ENCODE measurements at regions not wholly inside any gene's neighbourhood (a gene's known extent, or its start where the extent isn't known, plus 50 kb on each side); places are given as distances from the start of the nearest gene placed in this dataset.
"Not testable (repeated sequence)": the region's sequence is repeated elsewhere in the genome, so short reads cannot be mapped to it uniquely, and the experiment has no call there.

DNA sequence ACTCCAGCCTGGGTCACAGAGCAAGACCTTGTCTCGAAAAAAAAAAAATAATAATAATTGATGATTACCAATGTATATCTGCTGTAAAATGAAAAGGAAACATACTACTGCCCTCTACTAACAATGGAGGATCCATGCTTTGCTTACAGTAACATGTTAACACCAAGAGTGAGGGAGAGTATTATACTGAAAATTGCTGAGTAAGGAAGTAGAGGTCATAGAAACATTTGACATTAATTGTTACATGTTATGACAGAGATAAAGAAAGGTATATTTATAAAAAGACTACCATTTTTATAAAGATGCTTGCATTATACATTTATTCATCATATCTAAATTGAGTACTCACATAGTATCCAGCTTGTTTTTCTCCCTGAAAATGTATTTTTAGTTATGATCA, 1989.8 kb upstream of the TENM3 start:
- DNase-seq (ENCODE audit: low spot score), result no peak

DNA sequence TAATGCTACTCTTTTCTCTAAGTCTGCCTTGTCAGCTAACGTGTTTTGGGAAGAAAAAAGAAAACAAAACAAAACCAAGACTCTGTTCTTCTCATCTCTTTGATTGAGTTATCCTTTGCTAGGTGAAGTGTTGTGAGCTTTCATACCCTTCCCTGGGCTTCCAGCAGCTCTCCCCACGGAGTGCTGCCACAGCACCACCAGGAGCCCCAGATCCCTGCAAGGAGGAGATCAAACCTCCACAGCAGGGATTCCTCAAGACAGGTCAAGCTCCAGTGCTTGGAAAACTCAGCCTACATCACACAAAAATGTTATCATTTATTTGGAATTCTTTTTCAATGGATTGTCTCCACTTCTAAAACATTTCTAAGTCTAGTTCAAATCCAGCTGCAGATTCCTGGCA, 1981.9 kb upstream of the TENM3 start:
- DNase-seq (ENCODE audit: low spot score), result no peak

DNA sequence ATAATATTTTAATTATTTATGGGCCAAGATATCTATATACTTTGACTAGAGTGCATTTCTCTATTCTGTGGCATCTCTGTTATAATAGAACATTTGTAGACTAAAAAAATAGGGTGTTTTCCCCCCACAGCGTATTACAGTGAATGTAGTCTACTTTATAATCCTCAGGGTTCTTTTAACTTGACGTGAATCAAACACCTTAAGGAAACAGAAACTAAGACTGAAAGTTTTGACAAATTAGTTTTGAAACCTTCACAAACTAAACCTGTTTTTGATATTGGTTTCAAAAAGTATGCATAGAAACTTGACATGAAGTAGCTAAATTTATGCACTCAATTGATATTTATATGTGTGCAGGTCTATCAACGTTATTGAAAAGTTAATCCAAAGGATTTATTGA, 1963.1 kb upstream of the TENM3 start:
- no peak for DNase-seq (ENCODE audit: low spot score)

DNA sequence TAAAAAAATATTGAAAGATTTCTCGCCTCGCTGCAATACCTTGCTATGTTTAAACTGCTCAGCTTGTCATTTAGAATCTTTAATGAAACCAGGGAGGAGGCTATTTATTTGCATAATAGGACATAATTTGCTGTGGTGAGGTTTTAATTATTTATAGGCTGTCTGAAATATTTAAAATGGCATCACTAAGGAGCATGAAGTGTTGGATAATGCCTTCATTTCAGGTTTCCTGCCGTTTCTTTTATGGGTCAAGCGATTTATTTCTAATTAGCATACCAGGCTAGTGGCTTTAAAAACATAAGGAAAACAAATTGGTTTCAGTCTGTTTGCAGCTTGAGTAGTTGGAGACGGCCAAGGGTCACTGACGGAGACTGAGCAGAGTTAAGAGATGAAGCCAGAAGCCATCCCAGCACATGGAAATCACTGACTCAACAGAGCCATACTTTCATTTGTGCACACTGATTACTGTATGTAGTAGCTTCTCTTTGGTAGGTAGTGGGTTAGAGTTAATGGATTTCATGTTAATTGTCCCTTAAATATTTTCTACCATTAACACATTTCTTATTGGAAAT, 1962.4 kb upstream of the TENM3 start:
- no peak for DNase-seq (ENCODE audit: low spot score)

DNA sequence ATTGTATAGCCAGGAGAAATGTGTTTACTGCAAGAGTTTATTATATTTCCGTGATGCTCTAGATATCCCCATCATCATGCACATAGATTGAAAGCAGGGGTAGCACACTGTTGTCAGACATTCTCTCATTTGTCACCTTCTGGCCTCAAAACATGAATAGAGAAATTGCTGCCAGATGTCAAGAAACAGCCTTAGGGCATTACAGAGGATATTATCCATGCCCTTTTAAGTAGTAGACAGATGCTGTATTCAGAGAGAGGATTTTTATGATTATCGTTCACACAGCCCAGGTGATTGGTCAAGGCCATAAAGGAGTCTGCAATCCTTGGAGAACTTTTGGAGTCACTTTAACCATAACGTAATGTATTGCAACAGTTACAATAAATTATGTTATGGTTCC, 1961.5 kb upstream of the TENM3 start:
- no peak for DNase-seq (ENCODE audit: low spot score)

DNA sequence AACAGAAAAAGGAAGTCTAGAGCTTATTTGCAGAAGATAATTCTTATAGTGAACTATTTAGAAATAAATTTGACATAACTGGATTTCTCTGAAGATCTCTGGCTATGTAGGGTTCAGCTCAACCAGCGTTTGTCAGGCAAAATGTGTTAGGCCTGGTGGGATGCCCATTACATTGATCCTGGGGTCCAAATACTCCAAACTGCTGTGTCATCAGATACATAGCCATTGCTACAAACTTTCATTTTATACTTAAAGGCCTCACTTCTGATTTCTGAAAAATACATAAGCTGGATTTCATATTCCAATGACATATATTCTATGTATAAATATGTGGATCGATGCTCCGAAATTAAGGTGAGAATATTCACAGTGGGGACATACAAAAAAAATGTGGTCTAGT, 1958.9 kb upstream of the TENM3 start:
- no peak for DNase-seq (ENCODE audit: low spot score)

DNA sequence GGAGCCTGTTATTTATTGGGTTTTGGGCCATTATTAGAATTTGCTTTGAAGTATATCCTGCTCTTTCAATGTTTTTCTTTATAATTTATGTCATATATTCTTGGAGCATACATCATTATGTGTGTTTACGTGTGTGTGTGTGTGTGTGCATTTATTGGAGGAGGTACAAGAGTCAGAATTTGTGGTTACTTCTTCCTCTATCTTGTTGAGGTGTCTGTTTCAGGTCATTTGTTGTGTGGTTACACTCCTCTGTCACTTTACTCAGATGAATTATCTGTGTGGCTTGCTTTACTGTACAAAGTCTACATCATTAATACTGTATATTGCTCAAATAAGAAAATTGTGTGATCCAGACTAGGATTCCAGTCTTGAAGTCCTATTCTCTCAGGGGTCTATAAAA, 1957.4 kb upstream of the TENM3 start:
- DNase-seq (ENCODE audit: low spot score), result no peak

DNA sequence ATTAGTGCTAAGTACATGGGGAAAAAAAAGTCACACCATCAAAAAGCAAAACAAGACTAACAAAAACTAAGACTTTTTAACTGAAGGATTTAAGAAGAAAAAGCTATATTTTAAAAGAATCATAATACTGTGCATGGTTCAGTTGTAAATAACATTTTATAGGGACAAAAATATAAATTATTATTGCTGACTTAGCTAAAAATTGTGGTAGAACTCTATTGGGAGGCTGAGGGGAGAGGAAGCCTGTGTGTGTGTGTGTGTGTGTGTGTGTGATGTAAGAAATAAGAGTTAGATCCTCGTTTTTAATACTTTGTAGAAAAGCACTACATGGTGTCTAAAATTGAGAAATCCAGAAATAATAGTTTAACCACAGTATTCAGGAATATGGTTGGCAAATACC, 1950.9 kb upstream of the TENM3 start:
- no peak for DNase-seq (ENCODE audit: low spot score)

DNA sequence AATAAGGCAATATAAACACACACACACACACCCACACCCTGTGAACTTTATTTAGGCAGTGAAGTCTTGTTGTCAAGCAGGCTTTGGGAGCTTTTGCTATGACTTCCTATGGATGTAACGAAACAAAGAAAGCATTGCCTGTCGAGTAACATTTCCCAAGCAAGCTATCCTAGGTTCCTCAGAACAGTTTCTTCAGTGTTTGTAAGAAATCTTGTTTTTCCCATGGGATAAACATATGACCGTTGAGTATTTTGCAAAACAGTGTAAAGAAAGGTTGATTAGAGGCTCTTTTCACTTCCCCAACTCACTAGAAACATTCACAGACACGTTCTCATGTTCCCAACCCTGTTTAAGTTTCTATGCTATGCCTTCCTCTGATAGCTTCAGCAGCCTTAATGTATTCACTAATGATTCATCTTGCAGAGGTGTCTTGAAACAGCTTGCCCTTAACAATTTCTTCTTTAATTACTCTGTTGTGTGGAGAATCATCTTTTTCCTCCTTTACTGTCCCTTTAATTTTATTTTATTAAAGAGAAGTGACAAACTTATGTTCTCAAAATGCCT, 1947.1 kb upstream of the TENM3 start:
- no peak for DNase-seq (ENCODE audit: low spot score)

DNA sequence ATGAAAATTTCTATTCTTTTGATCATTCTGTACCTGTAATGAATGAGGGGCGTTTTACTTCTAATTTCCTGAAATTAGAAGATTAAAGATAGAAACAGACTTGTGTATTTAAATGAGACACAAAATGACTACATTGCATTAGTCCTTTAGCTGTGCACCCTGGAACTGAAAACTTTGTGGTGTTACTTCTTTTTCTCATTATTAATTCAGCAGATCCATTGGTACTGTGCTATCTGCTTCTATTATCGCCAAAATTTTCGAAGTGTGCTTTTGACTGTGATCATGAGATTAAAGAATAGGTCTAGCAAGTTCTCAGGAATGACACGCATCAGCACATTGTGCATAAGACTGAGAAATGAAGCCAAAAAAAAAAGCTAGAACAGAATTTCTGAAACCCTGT, 1938.9 kb upstream of the TENM3 start:
- DNase-seq (ENCODE audit: low spot score), result no peak

DNA sequence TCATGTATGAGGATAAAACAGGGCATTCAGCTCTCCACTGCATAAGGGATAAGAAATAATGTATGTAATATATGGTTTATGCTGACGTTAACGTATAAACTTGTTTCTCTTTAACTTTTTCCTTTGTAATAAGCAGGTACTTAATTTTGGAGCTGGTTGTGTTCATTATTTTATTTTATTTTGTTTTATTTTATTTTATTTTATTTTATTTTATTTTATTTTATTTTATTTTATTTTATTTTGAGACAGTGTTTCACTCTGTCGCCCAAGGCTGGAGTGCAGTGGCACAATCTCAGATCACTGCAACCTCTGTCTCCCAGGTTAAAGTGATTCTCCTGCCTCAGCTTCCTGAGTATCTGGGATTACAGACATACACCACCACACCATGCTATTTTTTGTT, 1932.6 kb upstream of the TENM3 start:
- no peak for DNase-seq (ENCODE audit: low spot score)

DNA sequence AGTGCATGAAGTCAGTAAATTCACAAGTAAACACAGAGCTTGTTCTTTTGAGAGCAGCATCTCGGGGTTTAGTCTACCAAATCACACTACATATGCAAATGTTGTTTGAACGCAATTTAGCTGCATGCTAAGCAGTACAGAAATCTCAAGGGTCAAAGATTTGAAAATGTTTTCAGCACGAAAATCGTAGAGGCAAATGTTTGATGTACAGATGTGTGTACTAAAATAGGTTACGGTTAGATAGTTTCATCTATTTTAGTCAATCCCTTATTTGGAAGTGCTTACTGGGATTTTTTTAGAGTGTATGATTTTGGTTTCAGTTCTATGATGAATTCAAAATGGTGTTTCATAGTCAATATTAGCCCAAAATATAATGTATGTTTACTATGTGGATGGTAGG, 1928.2 kb upstream of the TENM3 start:
- no peak for DNase-seq (ENCODE audit: low spot score)

DNA sequence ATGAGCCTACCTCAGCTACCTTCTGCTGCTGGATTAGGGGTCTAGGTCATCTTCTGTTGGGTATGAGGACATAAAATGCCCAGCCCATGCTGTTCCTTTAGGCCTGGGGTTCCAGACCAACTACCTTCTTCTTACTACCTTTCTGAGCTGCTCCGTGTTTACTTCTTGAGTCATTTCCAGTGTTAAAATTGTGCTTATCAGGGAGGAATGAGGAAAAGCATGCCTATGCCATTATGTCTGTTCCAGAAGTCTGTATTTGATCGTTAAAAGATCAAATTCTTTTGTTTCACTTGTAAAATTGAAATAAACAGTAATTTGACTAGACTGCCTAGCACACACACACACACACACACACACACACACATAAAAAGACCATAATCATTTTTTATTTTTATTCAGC, 1912.7 kb upstream of the TENM3 start:
- no peak for DNase-seq (ENCODE audit: low spot score)

DNA sequence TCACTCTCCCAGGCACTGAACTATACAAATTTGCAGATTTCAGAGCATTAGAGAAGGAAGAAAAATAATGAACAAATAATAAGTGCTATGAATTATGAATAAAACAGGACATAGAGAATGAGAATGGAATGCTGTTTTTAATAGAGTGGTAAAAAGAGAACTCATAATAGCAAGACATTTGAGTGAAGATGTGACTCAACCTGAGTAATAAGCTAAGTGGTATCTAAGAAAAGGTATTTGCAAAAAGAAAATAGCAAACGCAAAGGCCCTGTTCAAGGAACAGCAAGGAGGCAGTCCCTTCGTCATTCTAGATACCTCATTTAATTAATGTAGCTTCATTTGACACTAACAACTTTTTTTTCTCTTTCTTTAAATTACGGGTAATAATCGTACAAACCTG, 1910.0 kb upstream of the TENM3 start:
- DNase-seq (ENCODE audit: low spot score), result no peak

DNA sequence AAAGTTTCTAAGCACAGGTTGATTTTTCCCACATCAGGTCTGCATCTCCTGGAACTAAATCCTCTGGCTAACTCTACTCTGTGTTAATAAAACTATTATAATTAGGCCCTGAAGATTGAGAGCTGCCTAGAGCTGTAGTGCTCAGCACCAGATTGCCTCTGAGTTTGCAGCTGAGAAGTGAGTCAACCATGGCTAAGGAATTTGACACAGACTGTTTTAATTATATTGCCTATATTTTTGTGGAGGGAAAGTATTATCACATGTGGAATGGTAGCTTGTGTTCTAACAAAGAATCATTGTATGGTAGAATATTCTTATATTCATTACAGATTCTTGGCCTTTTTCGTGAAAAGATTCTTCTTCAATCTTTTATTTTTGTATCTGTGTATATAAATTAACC, 1907.6 kb upstream of the TENM3 start:
- DNase-seq (ENCODE audit: low spot score), result no peak

DNA sequence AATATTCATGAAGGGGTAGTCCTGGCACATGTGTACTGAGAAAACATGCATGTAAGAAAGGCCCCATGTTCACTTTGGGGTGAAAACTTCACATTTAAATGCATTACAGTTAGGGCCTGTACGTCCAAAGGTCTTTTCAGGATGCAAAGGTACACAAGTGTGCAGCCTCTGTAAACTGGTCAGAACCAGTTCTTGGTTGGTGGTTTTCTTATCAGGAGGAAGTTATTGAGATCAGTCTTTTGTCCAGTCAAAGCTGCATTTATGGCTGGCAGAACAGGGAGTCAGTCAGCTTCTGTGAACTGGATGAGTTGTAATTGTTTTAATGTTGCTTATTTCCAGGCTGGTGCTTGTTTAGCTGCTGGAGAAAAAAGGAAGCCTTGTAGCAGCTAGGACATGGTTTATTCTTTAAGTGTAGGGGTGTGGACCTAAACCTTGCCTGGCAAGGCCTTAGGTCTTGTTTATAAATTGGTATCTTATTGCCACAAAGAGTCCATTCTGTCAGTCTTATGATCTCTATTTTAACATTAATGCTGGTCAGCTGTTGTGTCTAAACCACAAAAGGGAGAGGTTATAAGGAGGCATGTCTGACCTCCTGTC, 1906.6 kb upstream of the TENM3 start:
- DNase-seq (ENCODE audit: low spot score), result no peak

DNA sequence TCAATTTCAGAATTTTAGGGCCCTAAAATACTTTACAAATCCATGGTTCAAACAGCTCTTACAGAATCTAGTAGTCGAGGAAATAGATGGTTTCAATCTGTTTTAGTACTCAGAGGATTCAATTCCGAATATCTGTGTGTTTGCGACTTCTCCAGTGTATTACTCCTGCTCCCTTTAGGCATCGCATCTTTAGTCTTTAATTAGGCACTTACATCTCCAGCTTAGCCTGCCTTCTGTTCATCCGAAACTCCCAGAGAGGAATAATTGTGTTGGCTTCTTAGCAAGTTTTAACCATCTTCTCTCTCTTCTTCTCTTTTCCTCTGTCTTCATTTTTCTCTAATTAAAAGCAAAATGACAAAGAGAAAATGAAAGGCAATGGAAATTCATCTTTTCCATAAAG, 1901.3 kb upstream of the TENM3 start:
- no peak for DNase-seq (ENCODE audit: low spot score)

DNA sequence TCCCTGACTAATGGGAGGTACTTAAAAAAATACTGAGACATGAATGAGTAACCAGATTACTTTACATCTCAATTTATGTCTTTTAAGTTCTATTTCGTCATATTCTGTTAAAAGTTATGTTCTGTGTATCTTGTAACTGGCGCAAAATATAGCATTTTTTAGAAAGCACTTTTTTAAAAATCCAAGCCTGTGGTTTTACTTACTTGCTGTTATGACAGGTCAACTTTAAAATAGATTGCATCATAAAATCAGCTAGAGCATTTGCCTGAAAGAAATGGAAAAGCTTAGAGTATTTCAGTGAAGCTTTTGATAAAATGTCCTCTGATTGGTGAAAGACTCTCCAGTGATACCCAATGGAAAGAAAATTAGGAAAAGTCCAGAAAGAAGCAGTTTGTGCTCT, 1892.3 kb upstream of the TENM3 start:
- DNase-seq (ENCODE audit: low spot score), result no peak

DNA sequence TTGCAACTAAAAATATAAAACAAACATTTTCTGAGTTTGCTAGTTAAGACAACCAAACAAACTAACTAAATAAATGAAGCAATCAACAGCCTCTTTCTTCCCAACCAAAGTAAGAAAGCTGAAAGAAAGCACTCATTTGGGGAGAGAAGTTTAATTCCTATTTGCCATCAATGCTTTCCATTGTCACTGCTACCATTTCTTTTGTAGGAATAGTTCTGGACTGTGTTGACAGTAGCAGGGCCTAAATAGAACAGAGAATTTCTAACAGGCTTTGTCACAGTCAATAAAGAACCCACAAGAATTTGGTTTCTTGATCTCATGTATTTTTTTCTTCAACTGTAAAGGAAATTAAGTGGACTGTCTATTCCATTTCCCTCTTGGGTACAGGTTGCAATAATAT, 1886.4 kb upstream of the TENM3 start:
- DNase-seq (ENCODE audit: low spot score), result no peak

DNA sequence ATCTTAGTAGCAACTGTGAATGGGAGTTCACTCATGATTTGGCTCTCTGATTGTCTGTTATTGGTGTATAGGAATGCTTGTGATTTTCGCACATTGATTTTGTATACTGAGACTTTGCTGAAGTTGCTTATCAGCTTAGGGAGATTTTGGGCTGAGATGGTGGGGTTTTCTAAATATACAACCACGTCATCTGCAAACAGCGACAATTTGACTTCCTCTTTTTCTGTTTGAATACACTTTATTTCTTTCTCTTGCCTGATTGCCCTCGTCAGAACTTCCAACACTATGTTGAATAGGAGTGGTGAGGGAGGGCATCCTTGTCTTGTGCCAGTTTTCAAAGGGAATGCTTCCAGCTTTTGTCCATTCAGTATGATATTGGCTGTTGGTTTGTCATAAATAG, 1883.1 kb upstream of the TENM3 start:
- not testable (repeated sequence) for DNase-seq (ENCODE audit: low spot score)

DNA sequence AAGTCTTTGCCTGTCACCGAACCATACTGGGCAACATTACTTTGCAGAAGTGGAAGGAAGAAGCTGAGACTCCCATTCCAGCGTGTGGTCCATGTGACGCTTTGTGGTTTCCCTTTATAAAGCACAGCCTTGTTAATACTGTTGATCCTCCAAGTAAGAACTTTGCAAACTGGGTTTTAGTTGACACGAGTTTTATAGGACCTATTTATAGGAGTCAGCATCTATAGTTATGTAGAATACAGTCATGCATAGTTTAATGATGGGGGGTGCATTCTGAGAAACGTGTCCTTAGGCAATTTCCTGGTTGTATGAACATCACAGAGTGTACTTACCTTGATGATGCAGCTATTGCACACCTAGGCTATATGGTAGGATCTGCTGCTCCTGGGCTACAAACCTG, 1879.4 kb upstream of the TENM3 start:
- DNase-seq (ENCODE audit: low spot score), result no peak

DNA sequence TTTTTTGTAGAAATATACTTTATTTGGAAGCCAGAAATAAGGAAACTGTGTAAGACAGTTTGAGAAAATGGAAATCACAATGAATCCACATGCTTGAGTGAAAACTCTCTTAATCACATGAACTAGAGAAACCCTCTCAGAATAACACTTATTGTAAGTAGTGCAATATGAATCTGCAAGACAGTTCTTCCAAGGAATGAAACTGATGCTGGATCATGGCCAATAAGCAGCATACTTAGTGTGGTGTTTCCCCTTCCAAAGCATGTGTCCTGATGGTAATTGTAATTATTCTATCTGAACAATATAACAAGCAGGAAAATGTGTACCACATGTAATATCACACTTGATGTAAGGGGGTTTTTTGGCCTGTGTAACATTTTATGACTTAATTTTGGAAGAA, 1870.5 kb upstream of the TENM3 start:
- DNase-seq (ENCODE audit: low spot score), result no peak

DNA sequence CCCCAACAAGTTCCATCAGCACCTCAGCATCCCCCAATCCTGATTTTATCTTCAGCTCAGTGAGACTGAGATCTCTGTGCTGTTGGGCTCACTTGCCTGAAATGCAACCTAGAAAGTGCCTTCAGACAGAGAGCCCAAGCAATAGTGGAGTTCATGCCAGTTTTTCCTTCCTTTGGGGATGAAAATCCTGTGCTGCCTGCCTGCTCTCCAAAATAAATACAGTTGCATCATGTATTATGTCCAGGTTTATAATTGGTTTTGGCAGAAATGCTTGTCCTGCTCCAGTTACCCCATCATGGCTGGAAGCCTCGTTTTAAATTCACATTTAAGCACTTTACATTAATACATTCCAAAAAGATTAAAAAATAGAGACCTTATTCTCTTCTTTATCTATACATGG, 1865.5 kb upstream of the TENM3 start:
- DNase-seq (ENCODE audit: low spot score), result no peak

DNA sequence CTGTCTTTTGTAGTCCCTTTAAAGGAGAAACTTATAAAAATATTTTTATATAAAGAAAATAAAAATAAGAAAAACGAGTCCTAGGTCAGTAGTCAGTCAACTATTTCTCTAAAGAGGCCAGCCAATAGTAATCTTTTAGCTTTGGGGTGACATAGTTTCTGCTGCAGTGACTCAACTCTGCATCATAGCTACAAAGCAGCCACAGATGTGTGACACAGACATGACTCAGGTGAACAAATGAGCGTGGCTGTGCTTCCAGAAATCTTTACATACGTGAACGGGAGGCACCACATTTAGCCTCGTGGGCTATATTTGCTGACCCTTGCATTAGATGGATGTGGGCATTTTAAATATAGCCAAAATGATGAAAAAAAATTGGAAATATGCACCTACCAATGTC, 1862.5 kb upstream of the TENM3 start:
- peak; percentile 68 for DNase-seq (ENCODE audit: low spot score)
